ENCODE measurements at regions not wholly inside any gene's neighbourhood (a gene's known extent, or its start where the extent isn't known, plus 50 kb on each side); places are given as distances from the start of the nearest gene placed in this dataset.

GRCh38 chr10:23543691-23544380 is 105.0 kb downstream of the OTUD1 start:
- no peak for TF ChIP-seq EP300 (IDR thresholded peaks at IDR 0.05)
- TF ChIP-seq CTCF (IDR thresholded peaks at IDR 0.05) = no peak

All from tibial nerve (tissue), 4 donors.